ENCODE measurements at regions not wholly inside any gene's neighbourhood (a gene's known extent, or its start where the extent isn't known, plus 50 kb on each side); places are given as distances from the start of the nearest gene placed in this dataset.

GRCh38 chr3:70546679-70547078 is 234.2 kb upstream of the MDFIC2 start:
- no peak overlapping the region for H3K4me2 ChIP-seq (ENCODE audit: insufficient read depth, low read length)
- TF ChIP-seq MCM3 (IDR thresholded peaks at IDR 0.05) (no peak), NCOR1 (IDR thresholded peaks at IDR 0.05) (no peak), ELK3 (CRISPR knock-in tag; IDR thresholded peaks at IDR 0.05) (no peak), TEAD1 (CRISPR knock-in tag; IDR thresholded peaks at IDR 0.05) (no peak), TAF7 (tag; IDR thresholded peaks at IDR 0.05) (no peak), EWSR1 (IDR thresholded peaks at IDR 0.05; ENCODE audit: borderline replicate concordance, low read depth, partially characterized antibody) (no peak), MCM7 (IDR thresholded peaks at IDR 0.05) (no peak), VEZF1 (CRISPR knock-in tag; IDR thresholded peaks at IDR 0.05) (no peak), TRIM28 (IDR thresholded peaks at IDR 0.05) (no peak), ZNF280B (CRISPR knock-in tag; IDR thresholded peaks at IDR 0.05) (no peak), BHLHE40 (IDR thresholded peaks at IDR 0.05; ENCODE audit: low read length) (no peak), BRF1 (IDR thresholded peaks at IDR 0.05; ENCODE audit: borderline replicate concordance, extremely low read depth, insufficient read length) (no peak)
- FAIRE-seq: no peak
- ChIA-PET POLR2A (no interaction called here), CTCF (ENCODE audit: low intra/inter-chr PET ratio) (no interaction called here)
- in situ Hi-C loops (cut with MboI) (loop anchor here (10.0 kb wide), 1 partner anchor 1108 kb away; no protein-coding TSS in a partner anchor), intact Hi-C loops (cut with micrococcal nuclease) (no loop called here)
- no peaks in the 10 kb centered on the region for H3K9me1 ChIP-seq (ENCODE audit: control insufficient read depth, insufficient read depth, low read length)
- no TSS peak for BruUV-seq (replicated peaks)
- H3K36me3 ChIP-seq (ENCODE audit: control insufficient read depth, insufficient read depth, low read length): no peaks in the 10 kb centered on the region
- H3K9ac ChIP-seq (ENCODE audit: insufficient read depth in 1 of 2, low read depth in 2 of 2, low read length in 2 of 2): no peak overlapping the region
- H4K20me1 ChIP-seq (replicated peaks; ENCODE audit: control insufficient read depth, insufficient read depth, low read length): no peaks in the 10 kb centered on the region
- no peaks in the 10 kb centered on the region for H3K9me3 ChIP-seq (replicated peaks; ENCODE audit: control insufficient read depth, insufficient read depth, low read depth, low read length)
- H3K27me3 ChIP-seq (ENCODE audit: control insufficient read depth in 2 of 2, insufficient read depth in 2 of 2, low read length in 2 of 2): no peaks in the 10 kb centered on the region
- 2% methylated on average over 4 of the region's 4 CpGs for WGBS (ENCODE audit: insufficient coverage, low coverage, missing lambda C conversion rate)
- no peaks in the 10 kb centered on the region for H3K79me2 ChIP-seq (ENCODE audit: control insufficient read depth, insufficient read depth, low read length)
- no peak for ATAC-seq
- H3K4me1 ChIP-seq (replicated peaks in 1 of 2; ENCODE audit: control insufficient read depth in 2 of 2, insufficient read depth in 2 of 2, low read length in 2 of 2): no peaks in the 10 kb centered on the region
- no peak overlapping the region for H3K27ac ChIP-seq (ENCODE audit: extremely low read depth, low read depth, low read length)
- H2AFZ ChIP-seq (ENCODE audit: low read depth, low read length): no peak overlapping the region
- DNase-seq (ENCODE audit: extremely low read depth in 1 of 4, low spot score in 3 of 4): no peak
- no peak overlapping the region for H3K4me3 ChIP-seq
